Neural cell (in vitro differentiated cells): ENCODE measurements at regions not wholly inside any gene's neighbourhood (a gene's known extent, or its start where the extent isn't known, plus 50 kb on each side); places are given as distances from the start of the nearest gene placed in this dataset.

Experiments
- H2AFZ ChIP-seq: fragments of 200-600, 300-800 bp; sonication (generic), shearing (Covaris generic); 2 replicates; pipeline ENCODE4 v1.6.0; 2014; ENCODE audit warnings: low read depth, mild to moderate bottlenecking, antibody characterized with exemption, low read length, moderate library complexity
- H3F3A ChIP-seq: fragments of 200-600 bp; shearing (Covaris generic); 2 replicates; pipeline ENCODE4 v1.6.1; 2016; ENCODE audit warnings: mild to moderate bottlenecking, moderate library complexity, mixed read lengths, antibody characterized with exemption, low read length; ENCODE audit not compliant: insufficient read depth, poor library complexity, severe bottlenecking
- H3K27ac ChIP-seq: fragments of 200-600, 300-800 bp; sonication (generic), shearing (Covaris generic); 2 replicates; pipeline ENCODE4 v1.5.1; 2014; ENCODE audit warnings: mild to moderate bottlenecking, low read length, moderate library complexity
- H3K27me3 ChIP-seq: fragments of 300-800, 200-600 bp; sonication (generic), shearing (Covaris generic); 2 replicates; pipeline ENCODE4 v1.6.0; 2014; ENCODE audit warnings: mild to moderate bottlenecking, low read depth, low read length, moderate library complexity; ENCODE audit not compliant: insufficient read depth
- H3K36me3 ChIP-seq: fragments of 300-800, 200-600 bp; sonication (generic), shearing (Covaris generic); 2 replicates; pipeline ENCODE4 v1.5.1; 2014; ENCODE audit warnings: mild to moderate bottlenecking, antibody characterized with exemption, low read length, moderate library complexity; ENCODE audit not compliant: insufficient read depth
- H3K4me2 ChIP-seq: fragments of 300-800, 200-600 bp; sonication (generic), shearing (Covaris generic); 2 replicates; pipeline ENCODE4 v1.6.0; 2014; ENCODE audit warnings: mild to moderate bottlenecking, low read length
- H3K4me3 ChIP-seq: fragments of 300-800, 200-600 bp; sonication (generic), shearing (Covaris generic); 2 replicates; pipeline ENCODE4 v1.5.1; 2014; ENCODE audit warnings: mild to moderate bottlenecking, low read length, moderate library complexity
- H3K79me2 ChIP-seq: fragments of 200-600 bp; shearing (Covaris generic); replicated peaks from 2 replicates; pipeline ENCODE4 v1.6.0; 2014; ENCODE audit warnings: mild to moderate bottlenecking, low read length, moderate library complexity; ENCODE audit not compliant: insufficient read depth
- H3K9ac ChIP-seq: fragments of 300-800, 200-600 bp; sonication (generic), shearing (Covaris generic); 2 replicates; pipeline ENCODE4 v1.6.1; 2016; ENCODE audit warnings: mild to moderate bottlenecking, low read length, mixed read lengths
- H3K9me2 ChIP-seq: fragments of 200-600 bp; shearing (Covaris generic); 2 replicates; pipeline ENCODE4 v1.6.1; 2016; ENCODE audit warnings: mild to moderate bottlenecking, low read length, mixed read lengths; ENCODE audit not compliant: insufficient read depth
- H3K9me3 ChIP-seq: fragments of 200-600, 300-800 bp; sonication (generic), shearing (Covaris generic); 2 replicates; pipeline ENCODE4 v1.6.1; 2016; ENCODE audit warnings: mild to moderate bottlenecking, mixed run types, low read length, moderate library complexity, mixed read lengths
- H4K20me1 ChIP-seq: fragments of 200-600 bp; shearing (Covaris generic); 2 replicates; pipeline ENCODE4 v1.6.1; 2016; ENCODE audit warnings: mild to moderate bottlenecking, mixed run types; ENCODE audit not compliant: insufficient read depth
- CTCF ChIP-seq: fragments of 450-650 bp; IDR thresholded peaks from 2 replicates; pipeline ENCODE4 v1.5.1; 2014; ENCODE audit warnings: antibody characterized with exemption, mild to moderate bottlenecking, moderate library complexity; ENCODE audit not compliant: poor library complexity, severe bottlenecking
- EP300 ChIP-seq: fragments of 450-650 bp; conservative IDR thresholded peaks from 2 replicates; pipeline ENCODE4 v1.6.1; 2014; ENCODE audit warnings: antibody characterized with exemption, mild to moderate bottlenecking, moderate library complexity; ENCODE audit not compliant: poor library complexity, severe bottlenecking
- EZH2 ChIP-seq: fragments of 200-600, 300-800 bp; shearing (Covaris generic), sonication (generic); IDR thresholded peaks from 2 replicates; pipeline ENCODE4 v1.6.1; 2014; ENCODE audit warnings: antibody characterized with exemption, low read length, borderline replicate concordance, mild to moderate bottlenecking; ENCODE audit not compliant: insufficient read depth, poor library complexity, severe bottlenecking
- MXI1 ChIP-seq: fragments of 450-650 bp; conservative IDR thresholded peaks from 2 replicates; pipeline ENCODE4 v1.6.1; 2014; ENCODE audit warnings: antibody characterized with exemption, mild to moderate bottlenecking; ENCODE audit not compliant: poor library complexity, severe bottlenecking
- POLR2AphosphoS5 ChIP-seq: IDR thresholded peaks from 2 replicates; pipeline ENCODE4 v1.6.1; 2012
- RAD21 ChIP-seq: fragments of 450-650 bp; conservative IDR thresholded peaks from 2 replicates; pipeline ENCODE4 v1.6.1; 2014; ENCODE audit warnings: antibody characterized with exemption, mild to moderate bottlenecking, moderate library complexity
- SMC3 ChIP-seq: fragments of 450-650 bp; conservative IDR thresholded peaks from 2 replicates; pipeline ENCODE4 v1.6.1; 2014; ENCODE audit warnings: antibody characterized with exemption, mild to moderate bottlenecking, moderate library complexity; ENCODE audit not compliant: poor library complexity
- TAF1 ChIP-seq: IDR thresholded peaks from 2 replicates; pipeline ENCODE4 v1.6.1; 2012; ENCODE audit warnings: low read depth
- TF ChIP-seq, protein P1 (sequence below): IDR thresholded peaks from 2 replicates; pipeline ENCODE4 v1.6.1; 2012; ENCODE audit warnings: borderline replicate concordance

- TF ChIP-seq MXI1 (no peak), RAD21 (no peak), EP300 (no peak), SMC3 (no peak), POLR2AphosphoS5 (no peak), CTCF (no peak), EZH2 (no peak), TAF1 (no peak)
- TF ChIP-seq, protein P1, sequence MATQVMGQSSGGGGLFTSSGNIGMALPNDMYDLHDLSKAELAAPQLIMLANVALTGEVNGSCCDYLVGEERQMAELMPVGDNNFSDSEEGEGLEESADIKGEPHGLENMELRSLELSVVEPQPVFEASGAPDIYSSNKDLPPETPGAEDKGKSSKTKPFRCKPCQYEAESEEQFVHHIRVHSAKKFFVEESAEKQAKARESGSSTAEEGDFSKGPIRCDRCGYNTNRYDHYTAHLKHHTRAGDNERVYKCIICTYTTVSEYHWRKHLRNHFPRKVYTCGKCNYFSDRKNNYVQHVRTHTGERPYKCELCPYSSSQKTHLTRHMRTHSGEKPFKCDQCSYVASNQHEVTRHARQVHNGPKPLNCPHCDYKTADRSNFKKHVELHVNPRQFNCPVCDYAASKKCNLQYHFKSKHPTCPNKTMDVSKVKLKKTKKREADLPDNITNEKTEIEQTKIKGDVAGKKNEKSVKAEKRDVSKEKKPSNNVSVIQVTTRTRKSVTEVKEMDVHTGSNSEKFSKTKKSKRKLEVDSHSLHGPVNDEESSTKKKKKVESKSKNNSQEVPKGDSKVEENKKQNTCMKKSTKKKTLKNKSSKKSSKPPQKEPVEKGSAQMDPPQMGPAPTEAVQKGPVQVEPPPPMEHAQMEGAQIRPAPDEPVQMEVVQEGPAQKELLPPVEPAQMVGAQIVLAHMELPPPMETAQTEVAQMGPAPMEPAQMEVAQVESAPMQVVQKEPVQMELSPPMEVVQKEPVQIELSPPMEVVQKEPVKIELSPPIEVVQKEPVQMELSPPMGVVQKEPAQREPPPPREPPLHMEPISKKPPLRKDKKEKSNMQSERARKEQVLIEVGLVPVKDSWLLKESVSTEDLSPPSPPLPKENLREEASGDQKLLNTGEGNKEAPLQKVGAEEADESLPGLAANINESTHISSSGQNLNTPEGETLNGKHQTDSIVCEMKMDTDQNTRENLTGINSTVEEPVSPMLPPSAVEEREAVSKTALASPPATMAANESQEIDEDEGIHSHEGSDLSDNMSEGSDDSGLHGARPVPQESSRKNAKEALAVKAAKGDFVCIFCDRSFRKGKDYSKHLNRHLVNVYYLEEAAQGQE = no peak
- Histone ChIP-seq H3K9me3 (no peaks in the 10 kb centered on the region), H3K4me2 (no peak overlapping the region), H3K4me3 (no peak overlapping the region), H4K20me1 (no peaks in the 10 kb centered on the region), H3K36me3 (no peaks in the 10 kb centered on the region), H3K9me2 (no peaks in the 10 kb centered on the region), H2AFZ (no peak overlapping the region), H3K27me3 (no peaks in the 10 kb centered on the region), H3K27ac (no peak overlapping the region), H3K9ac (no peak overlapping the region), H3K79me2 (no peaks in the 10 kb centered on the region), H3F3A (no peaks in the 10 kb centered on the region)
These were observed 670.9 kb downstream of the TOX3 start for GRCh38 chr16:51875834-51876600.

- Histone ChIP-seq H3F3A (no peaks in the 10 kb centered on the region), H2AFZ (no peak overlapping the region), H3K4me3 (no peak overlapping the region), H3K27me3 (no peaks in the 10 kb centered on the region), H3K9me2 (no peaks in the 10 kb centered on the region), H3K27ac (no peak overlapping the region), H3K36me3 (no peaks in the 10 kb centered on the region), H4K20me1 (no peaks in the 10 kb centered on the region), H3K9me3 (no peaks in the 10 kb centered on the region), H3K9ac (no peak overlapping the region), H3K4me2 (no peak overlapping the region), H3K79me2 (no peaks in the 10 kb centered on the region)
- TF ChIP-seq EP300 = no peak
- no peak for TF ChIP-seq CTCF
- no peak for TF ChIP-seq RAD21
- no peak for TF ChIP-seq POLR2AphosphoS5
- no peak for TF ChIP-seq MXI1
- TF ChIP-seq, protein P1 = no peak
These were observed 674.4 kb downstream of the TOX3 start for GRCh38 chr16:51872524-51872923.
